ENCODE measurements at regions not wholly inside any gene's neighbourhood (a gene's known extent, or its start where the extent isn't known, plus 50 kb on each side); places are given as distances from the start of the nearest gene placed in this dataset.

DNA sequence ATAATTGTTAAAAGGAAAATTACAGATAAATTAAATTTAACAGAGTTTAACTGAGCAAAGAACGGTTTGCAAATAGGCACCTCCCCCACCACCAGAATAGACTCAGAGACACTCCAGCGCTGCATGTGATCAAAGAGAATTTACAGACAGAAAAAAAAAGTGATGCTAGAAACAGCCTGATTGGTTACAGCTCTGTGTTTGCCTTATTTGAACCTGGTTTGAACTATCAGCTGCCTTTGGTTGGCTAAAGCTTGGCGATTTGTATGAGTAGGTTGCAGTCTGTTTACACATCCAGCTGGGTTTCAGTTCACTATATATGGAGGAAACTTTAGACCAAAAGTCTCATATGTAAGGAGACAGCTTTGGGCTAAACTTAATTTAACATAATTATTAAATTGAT lies 249.1 kb downstream of the ENC1 start:
- no peaks in the 10 kb centered on the region for H3K79me2 ChIP-seq (ENCODE audit: control insufficient read depth, insufficient read depth, low read length)
- CTCF ChIA-PET: interaction anchor here (1.7 kb wide), 1 partner anchor 249 kb away, joined by 10 read pairs; the partner anchor contains the start of gene ENC1
- DNase-seq (ENCODE audit: low read depth, low spot score) (no peak), FAIRE-seq (no peak)
- dilution Hi-C loops (cut with MboI; ENCODE audit: extremely low pct_ligation_motif_present, low sequenced_read_pairs): no loop called here
- no peak overlapping the region for H2AFZ ChIP-seq (ENCODE audit: low read depth, low read length)
- H3K9ac ChIP-seq (replicated peaks; ENCODE audit: extremely low read depth, insufficient read depth, low read length): no peak overlapping the region
- H3K36me3 ChIP-seq (ENCODE audit: control insufficient read depth in 2 of 2, extremely low read depth in 1 of 2, insufficient read depth in 2 of 2, low read length in 2 of 2): no peaks in the 10 kb centered on the region
- no peaks in the 10 kb centered on the region for H3K27me3 ChIP-seq (ENCODE audit: control insufficient read depth in 2 of 2, insufficient read depth in 2 of 2, low read length in 2 of 2)
- H3K4me1 ChIP-seq (ENCODE audit: control insufficient read depth, extremely low read depth, insufficient read depth, low read length): peaks cover 4% of the 10 kb centered on the region
- no peaks in the 10 kb centered on the region for H4K20me1 ChIP-seq (replicated peaks; ENCODE audit: control insufficient read depth, extremely low read depth, insufficient read depth, low read length)
- H3K4me2 ChIP-seq (ENCODE audit: insufficient read depth, low read length): no peak overlapping the region
- POLR2A ChIA-PET: interaction anchor here (0.7 kb wide), 1 partner anchor 97 kb away, joined by 4 read pairs; no protein-coding TSS in a partner anchor
- H3K27ac ChIP-seq (ENCODE audit: insufficient read depth, low read depth, low read length): no peak overlapping the region
- H3K9me1 ChIP-seq (replicated peaks; ENCODE audit: control insufficient read depth, extremely low read depth, insufficient read depth, low read length): no peaks in the 10 kb centered on the region
- H3K4me3 ChIP-seq (replicated peaks in 1 of 3; ENCODE audit: insufficient read depth in 1 of 3, low read depth in 1 of 3, low read length in 3 of 3): no peak overlapping the region
- TF ChIP-seq FOS (IDR thresholded peaks at IDR 0.05; ENCODE audit: borderline replicate concordance, insufficient read depth, low read length) (no peak), EZH2 (IDR thresholded peaks at IDR 0.05; ENCODE audit: borderline replicate concordance, low read depth, low read length, severe bottlenecking) (no peak), CTCF (IDR thresholded peaks at IDR 0.05; ENCODE audit: extremely low read depth in 1 of 2, insufficient read depth in 1 of 2, low read depth in 1 of 2, low read length in 2 of 2) (no peak), GATA2 (IDR thresholded peaks at IDR 0.05; ENCODE audit: insufficient read depth, insufficient read length, low read depth, low read length) (no peak), JUN (IDR thresholded peaks at IDR 0.05; ENCODE audit: borderline replicate concordance, insufficient read depth, insufficient read length, low read depth) (no peak), MYC (IDR thresholded peaks at IDR 0.05; ENCODE audit: low read depth, low read length) (no peak), POLR2AphosphoS5 (IDR thresholded peaks at IDR 0.05; ENCODE audit: insufficient read depth, low read depth, low read length) (no peak), POLR2A (IDR thresholded peaks at IDR 0.05; ENCODE audit: low read depth, low read length) (no peak)
- TF ChIP-seq, protein P1, sequence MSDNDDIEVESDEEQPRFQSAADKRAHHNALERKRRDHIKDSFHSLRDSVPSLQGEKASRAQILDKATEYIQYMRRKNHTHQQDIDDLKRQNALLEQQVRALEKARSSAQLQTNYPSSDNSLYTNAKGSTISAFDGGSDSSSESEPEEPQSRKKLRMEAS (IDR thresholded peaks at IDR 0.05; ENCODE audit: insufficient read depth, insufficient read length): no peak
- intact Hi-C loops (cut with micrococcal nuclease): no loop called here
- H3K9me3 ChIP-seq (replicated peaks; ENCODE audit: control insufficient read depth, insufficient read depth, low read length): no peaks in the 10 kb centered on the region
- no TSS peak for BruUV-seq (replicated peaks)

Data from endothelial cell of umbilical vein (primary cell).